ENCODE measurements at regions not wholly inside any gene's neighbourhood (a gene's known extent, or its start where the extent isn't known, plus 50 kb on each side); places are given as distances from the start of the nearest gene placed in this dataset.

- peak; percentile 76 for ATAC-seq (ENCODE audit: insufficient read depth, low FRiP score)
- Histone ChIP-seq H3K4me1 (ENCODE audit: control insufficient read depth in 5 of 5, insufficient read depth in 5 of 5, low read length in 5 of 5) (peaks cover 0 to 54% (median 36%) of the 10 kb centered on the region in 5 donors), H3K4me3 (no peak overlapping the region), H3K27ac (ENCODE audit: low read depth in 1 of 2, low read length in 1 of 2) (peak overlapping the region in 1 of 2 donors; percentile 68), H3K27me3 (ENCODE audit: control insufficient read depth in 3 of 3, insufficient read depth in 3 of 3, low read length in 2 of 3) (no peaks in the 10 kb centered on the region), H3K9me3 (ENCODE audit: control insufficient read depth in 4 of 4, insufficient read depth in 3 of 4, low read length in 3 of 4) (no peaks in the 10 kb centered on the region), H3K36me3 (ENCODE audit: control insufficient read depth in 4 of 4, insufficient read depth in 4 of 4, low read length in 4 of 4) (no peaks in the 10 kb centered on the region), H3K9ac (ENCODE audit: insufficient read depth in 1 of 2, low read length in 2 of 2) (peak overlapping the region in 1 of 2 donors; percentile 4)
- no peak for TF ChIP-seq CTCF (IDR thresholded peaks at IDR 0.05; ENCODE audit: control extremely low read depth, extremely low read depth)
- peak; percentile 61 to 94 (median 90) for DNase-seq
These were observed 169.1 kb upstream of the CCDC54 start for GRCh38 chr3:107208100-107208499.

GRCh38 chr3:107208796-107209195 lies 168.4 kb upstream of the CCDC54 start:
- TF ChIP-seq CTCF (IDR thresholded peaks at IDR 0.05; ENCODE audit: control extremely low read depth, extremely low read depth), result no peak
- Histone ChIP-seq H3K9me3 (ENCODE audit: control insufficient read depth in 4 of 4, insufficient read depth in 3 of 4, low read length in 3 of 4) (no peaks in the 10 kb centered on the region), H3K27me3 (ENCODE audit: control insufficient read depth in 3 of 3, insufficient read depth in 3 of 3, low read length in 2 of 3) (no peaks in the 10 kb centered on the region), H3K9ac (ENCODE audit: insufficient read depth in 1 of 2, low read length in 2 of 2) (peak overlapping the region in 1 of 2 donors; percentile 3), H3K36me3 (ENCODE audit: control insufficient read depth in 4 of 4, insufficient read depth in 4 of 4, low read length in 4 of 4) (no peaks in the 10 kb centered on the region), H3K4me1 (ENCODE audit: control insufficient read depth in 5 of 5, insufficient read depth in 5 of 5, low read length in 5 of 5) (peaks cover 0 to 57% (median 36%) of the 10 kb centered on the region in 5 donors), H3K27ac (ENCODE audit: low read depth in 1 of 2, low read length in 1 of 2) (peak overlapping the region in 1 of 2 donors; percentile 68), H3K4me3 (no peak overlapping the region)
- no peak for ATAC-seq (ENCODE audit: insufficient read depth, low FRiP score)
- peak in 1 of 3 donors; percentile 50 for DNase-seq
- 32 to 59% methylated on average over 1 of the region's 1 CpG for WGBS, 2 donors

- ATAC-seq (ENCODE audit: insufficient read depth, low FRiP score), result no peak
- WGBS, 2 donors, result 67 to 85% methylated on average over 4 of the region's 4 CpGs
- no peaks in the 10 kb centered on the region for H3K36me3 ChIP-seq (ENCODE audit: control insufficient read depth in 4 of 4, insufficient read depth in 4 of 4, low read length in 4 of 4)
- peak in 2 of 3 donors; percentile 83 to 85 for DNase-seq
- peak overlapping the region in 1 of 2 donors; percentile 68 for H3K27ac ChIP-seq (ENCODE audit: low read depth in 1 of 2, low read length in 1 of 2)
- H3K27me3 ChIP-seq (ENCODE audit: control insufficient read depth in 3 of 3, insufficient read depth in 3 of 3, low read length in 2 of 3), result no peaks in the 10 kb centered on the region
- TF ChIP-seq CTCF (IDR thresholded peaks at IDR 0.05; ENCODE audit: control extremely low read depth, extremely low read depth), result no peak
- no peak overlapping the region for H3K4me3 ChIP-seq
- peaks cover 0 to 57% (median 36%) of the 10 kb centered on the region in 5 donors for H3K4me1 ChIP-seq (ENCODE audit: control insufficient read depth in 5 of 5, insufficient read depth in 5 of 5, low read length in 5 of 5)
- peak overlapping the region in 1 of 2 donors; percentile 45 for H3K9ac ChIP-seq (ENCODE audit: insufficient read depth in 1 of 2, low read length in 2 of 2)
- no peaks in the 10 kb centered on the region for H3K9me3 ChIP-seq (ENCODE audit: control insufficient read depth in 4 of 4, insufficient read depth in 3 of 4, low read length in 3 of 4)
These were observed 167.8 kb upstream of the CCDC54 start for GRCh38 chr3:107209302-107209990.
